ENCODE measurements at regions not wholly inside any gene's neighbourhood (a gene's known extent, or its start where the extent isn't known, plus 50 kb on each side); places are given as distances from the start of the nearest gene placed in this dataset.
A peak's percentile ranks its signal among the peaks of the same experiment; 100 is the strongest.

GRCh38 chr16:64498363-64498762 is 623.5 kb downstream of the CDH11 start:
- H3K36me3 ChIP-seq (ENCODE audit: control insufficient read depth, insufficient read depth, low read length) = no peaks in the 10 kb centered on the region
- TF ChIP-seq CTCF (IDR thresholded peaks at IDR 0.05; ENCODE audit: insufficient read depth, low read length, severe bottlenecking) = no peak
- FAIRE-seq = no peak
- no peaks in the 10 kb centered on the region for H3K27me3 ChIP-seq (ENCODE audit: control insufficient read depth, insufficient read depth, low read length)
- no peak for DNase-seq (ENCODE audit: low read depth)
- H3K4me3 ChIP-seq (ENCODE audit: low read depth, low read length) = no peak overlapping the region

GRCh38 chr16:64493709-64494108 is 628.2 kb downstream of the CDH11 start:
- DNase-seq (ENCODE audit: low read depth) (no peak), FAIRE-seq (no peak)
- TF ChIP-seq CTCF (IDR thresholded peaks at IDR 0.05; ENCODE audit: insufficient read depth, low read length, severe bottlenecking) = no peak
- Histone ChIP-seq H3K27me3 (ENCODE audit: control insufficient read depth, insufficient read depth, low read length) (no peaks in the 10 kb centered on the region), H3K4me3 (ENCODE audit: low read depth, low read length) (no peak overlapping the region), H3K36me3 (ENCODE audit: control insufficient read depth, insufficient read depth, low read length) (no peaks in the 10 kb centered on the region)

GRCh38 chr16:64489449-64489848 is 632.4 kb downstream of the CDH11 start:
- no peak for TF ChIP-seq CTCF (IDR thresholded peaks at IDR 0.05; ENCODE audit: insufficient read depth, low read length, severe bottlenecking)
- FAIRE-seq = no peak

GRCh38 chr16:64486561-64486960 is 635.3 kb downstream of the CDH11 start:
- FAIRE-seq = no peak

More at GRCh38 chr16:64489449-64489848, 632.4 kb downstream of the CDH11 start:
- Histone ChIP-seq H3K4me3 (ENCODE audit: low read depth, low read length) (no peak overlapping the region), H3K27me3 (ENCODE audit: control insufficient read depth, insufficient read depth, low read length) (no peaks in the 10 kb centered on the region), H3K36me3 (ENCODE audit: control insufficient read depth, insufficient read depth, low read length) (no peaks in the 10 kb centered on the region)
- DNase-seq (ENCODE audit: low read depth) = peak; percentile 41

GRCh38 chr16:64481497-64481896 is 640.4 kb downstream of the CDH11 start:
- DNase-seq (ENCODE audit: low read depth) = no peak
- no peaks in the 10 kb centered on the region for H3K27me3 ChIP-seq (ENCODE audit: control insufficient read depth, insufficient read depth, low read length)
- H3K4me3 ChIP-seq (ENCODE audit: low read depth, low read length) = no peak overlapping the region
- no peak for FAIRE-seq
- no peaks in the 10 kb centered on the region for H3K36me3 ChIP-seq (ENCODE audit: control insufficient read depth, insufficient read depth, low read length)
- TF ChIP-seq CTCF (IDR thresholded peaks at IDR 0.05; ENCODE audit: insufficient read depth, low read length, severe bottlenecking) = no peak

More at GRCh38 chr16:64486561-64486960, 635.3 kb downstream of the CDH11 start:
- H3K4me3 ChIP-seq (ENCODE audit: low read depth, low read length) = no peak overlapping the region
- no peak for DNase-seq (ENCODE audit: low read depth)
- no peaks in the 10 kb centered on the region for H3K27me3 ChIP-seq (ENCODE audit: control insufficient read depth, insufficient read depth, low read length)
- no peaks in the 10 kb centered on the region for H3K36me3 ChIP-seq (ENCODE audit: control insufficient read depth, insufficient read depth, low read length)
- TF ChIP-seq CTCF (IDR thresholded peaks at IDR 0.05; ENCODE audit: insufficient read depth, low read length, severe bottlenecking) = no peak

- H3K4me3 ChIP-seq (ENCODE audit: low read depth, low read length) = no peak overlapping the region
- no peaks in the 10 kb centered on the region for H3K36me3 ChIP-seq (ENCODE audit: control insufficient read depth, insufficient read depth, low read length)
- H3K27me3 ChIP-seq (ENCODE audit: control insufficient read depth, insufficient read depth, low read length) = no peaks in the 10 kb centered on the region
- TF ChIP-seq CTCF (IDR thresholded peaks at IDR 0.05; ENCODE audit: insufficient read depth, low read length, severe bottlenecking) = no peak
- FAIRE-seq (no peak), DNase-seq (ENCODE audit: low read depth) (peak; percentile 59)
These were observed 643.5 kb downstream of the CDH11 start for GRCh38 chr16:64478252-64478906.

Data from bronchial epithelial cell (primary cell).